Activated naive CD8-positive, alpha-beta T cell (primary cell): ENCODE measurements at regions not wholly inside any gene's neighbourhood (a gene's known extent, or its start where the extent isn't known, plus 50 kb on each side); places are given as distances from the start of the nearest gene placed in this dataset.

ENCODE experiments used
- H3K27ac Mint-ChIP-seq: one replicate; pipeline ENCODE4 v1.8.0; 2021; ENCODE audit warnings: mixed read lengths
- H3K27me3 Mint-ChIP-seq: one replicate; pipeline ENCODE4 v1.8.0; 2021; ENCODE audit warnings: mixed read lengths
- H3K36me3 Mint-ChIP-seq: one replicate; pipeline ENCODE4 v1.8.0; 2021; ENCODE audit warnings: mixed read lengths
- H3K4me1 Mint-ChIP-seq: one replicate; pipeline ENCODE4 v1.8.0; 2021; ENCODE audit warnings: low read depth, mixed read lengths
- H3K4me3 Mint-ChIP-seq: one replicate; pipeline ENCODE4 v1.8.0; 2021; ENCODE audit warnings: mild to moderate bottlenecking, mixed read lengths
- H3K9me3 Mint-ChIP-seq: one replicate; pipeline ENCODE4 v1.8.0; 2021; ENCODE audit warnings: low read depth, mixed read lengths

DNA sequence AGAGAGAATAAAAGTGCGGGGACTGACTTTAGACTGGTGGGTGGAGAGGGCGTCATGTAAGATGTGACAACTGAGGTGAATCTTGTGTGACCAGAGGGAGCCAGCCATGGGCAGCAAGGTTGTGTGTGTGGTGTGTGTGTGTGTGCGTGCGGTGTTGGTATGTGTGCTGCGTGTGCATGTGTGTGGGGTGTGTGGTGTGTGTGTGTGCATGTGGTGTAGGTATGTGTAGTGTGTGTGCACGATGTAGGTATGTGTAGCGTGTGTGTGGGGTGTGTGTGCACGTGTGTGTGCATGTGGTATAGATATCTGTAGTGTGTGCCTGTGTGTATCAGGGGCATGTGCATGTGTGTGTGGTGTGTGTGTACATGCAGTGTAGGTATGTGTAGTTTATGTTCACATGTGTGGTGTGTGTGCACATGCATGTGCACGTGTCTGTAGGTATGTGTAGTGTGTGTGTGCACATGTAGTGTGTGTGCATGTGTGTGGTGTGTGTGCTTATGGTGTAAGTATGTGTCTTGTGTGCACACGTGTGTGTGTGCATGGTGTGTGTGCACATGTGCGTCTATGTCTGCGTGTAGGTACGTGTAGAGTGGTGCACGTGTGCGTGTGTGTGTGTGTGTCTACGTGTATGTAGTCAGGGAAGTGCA, 312.3 kb upstream of the MKI67 start:
- Mint-ChIP-seq H3K4me3 (no peak overlapping the region), H3K27me3 (peaks cover 7% of the 10 kb centered on the region), H3K36me3 (no peaks in the 10 kb centered on the region), H3K4me1 (no peaks in the 10 kb centered on the region), H3K9me3 (no peaks in the 10 kb centered on the region), H3K27ac (no peak overlapping the region)

- no peak overlapping the region for H3K4me3 Mint-ChIP-seq
- peaks cover 4% of the 10 kb centered on the region for H3K27me3 Mint-ChIP-seq
- H3K27ac Mint-ChIP-seq, result no peak overlapping the region
- no peaks in the 10 kb centered on the region for H3K9me3 Mint-ChIP-seq
- H3K36me3 Mint-ChIP-seq, result no peaks in the 10 kb centered on the region
- H3K4me1 Mint-ChIP-seq, result no peaks in the 10 kb centered on the region
Observed at GRCh38 chr10:128440513-128441160, 314.4 kb upstream of the MKI67 start.

GRCh38 chr10:128443925-128444518, 317.8 kb upstream of the MKI67 start:
- no peaks in the 10 kb centered on the region for H3K4me1 Mint-ChIP-seq
- H3K36me3 Mint-ChIP-seq, result no peaks in the 10 kb centered on the region
- H3K4me3 Mint-ChIP-seq, result no peak overlapping the region
- no peaks in the 10 kb centered on the region for H3K9me3 Mint-ChIP-seq
- H3K27ac Mint-ChIP-seq, result no peak overlapping the region
- H3K27me3 Mint-ChIP-seq, result peaks cover 4% of the 10 kb centered on the region

GRCh38 chr10:128448796-128449195, 322.6 kb upstream of the MKI67 start:
- Mint-ChIP-seq H3K4me1 (no peaks in the 10 kb centered on the region), H3K9me3 (no peaks in the 10 kb centered on the region), H3K36me3 (no peaks in the 10 kb centered on the region), H3K27ac (no peak overlapping the region), H3K4me3 (no peak overlapping the region), H3K27me3 (no peaks in the 10 kb centered on the region)

- peaks cover 1% of the 10 kb centered on the region for H3K27me3 Mint-ChIP-seq
- no peaks in the 10 kb centered on the region for H3K9me3 Mint-ChIP-seq
- no peaks in the 10 kb centered on the region for H3K36me3 Mint-ChIP-seq
- no peak overlapping the region for H3K27ac Mint-ChIP-seq
- no peaks in the 10 kb centered on the region for H3K4me1 Mint-ChIP-seq
- no peak overlapping the region for H3K4me3 Mint-ChIP-seq
Observed at GRCh38 chr10:128451879-128452278, 325.7 kb upstream of the MKI67 start.

DNA sequence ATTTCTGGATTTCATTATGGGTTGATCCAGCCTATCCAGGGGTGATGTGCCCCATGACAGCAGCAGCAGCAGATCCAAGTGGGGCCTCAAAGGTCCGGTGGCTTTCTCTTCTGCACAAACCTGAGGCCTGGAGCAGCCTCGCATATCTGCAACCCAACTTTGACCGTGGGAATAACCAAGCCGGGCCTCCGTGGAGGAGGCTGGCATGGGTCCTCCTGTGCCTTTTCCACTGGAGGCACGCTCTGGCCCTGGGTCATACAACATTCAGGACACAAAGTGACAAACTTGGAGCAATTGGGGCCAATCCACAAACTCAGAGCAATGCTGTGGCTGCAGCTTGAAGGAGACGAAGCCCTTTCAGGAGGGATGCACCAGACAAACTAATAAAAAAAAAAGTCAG, 330.0 kb upstream of the MKI67 start:
- H3K4me3 Mint-ChIP-seq, result no peak overlapping the region
- H3K9me3 Mint-ChIP-seq, result no peaks in the 10 kb centered on the region
- H3K27ac Mint-ChIP-seq, result no peak overlapping the region
- no peaks in the 10 kb centered on the region for H3K4me1 Mint-ChIP-seq
- no peaks in the 10 kb centered on the region for H3K36me3 Mint-ChIP-seq
- peaks cover 1% of the 10 kb centered on the region for H3K27me3 Mint-ChIP-seq

GRCh38 chr10:128457136-128457535, 330.9 kb upstream of the MKI67 start:
- Mint-ChIP-seq H3K4me1 (no peaks in the 10 kb centered on the region), H3K36me3 (no peaks in the 10 kb centered on the region), H3K4me3 (no peak overlapping the region), H3K27me3 (peaks cover 1% of the 10 kb centered on the region), H3K9me3 (no peaks in the 10 kb centered on the region), H3K27ac (no peak overlapping the region)

GRCh38 chr10:128461991-128462390, 335.8 kb upstream of the MKI67 start:
- no peaks in the 10 kb centered on the region for H3K9me3 Mint-ChIP-seq
- H3K27me3 Mint-ChIP-seq, result peaks cover 2% of the 10 kb centered on the region
- H3K4me3 Mint-ChIP-seq, result no peak overlapping the region
- H3K27ac Mint-ChIP-seq, result no peak overlapping the region
- no peaks in the 10 kb centered on the region for H3K4me1 Mint-ChIP-seq
- H3K36me3 Mint-ChIP-seq, result no peaks in the 10 kb centered on the region

- no peaks in the 10 kb centered on the region for H3K9me3 Mint-ChIP-seq
- H3K27ac Mint-ChIP-seq, result no peak overlapping the region
- no peaks in the 10 kb centered on the region for H3K36me3 Mint-ChIP-seq
- peaks cover 2% of the 10 kb centered on the region for H3K27me3 Mint-ChIP-seq
- H3K4me3 Mint-ChIP-seq, result no peak overlapping the region
- H3K4me1 Mint-ChIP-seq, result no peaks in the 10 kb centered on the region
Observed at GRCh38 chr10:128462844-128463243, 336.6 kb upstream of the MKI67 start.

- Mint-ChIP-seq H3K27me3 (peaks cover 2% of the 10 kb centered on the region), H3K9me3 (no peaks in the 10 kb centered on the region), H3K27ac (no peak overlapping the region), H3K36me3 (no peaks in the 10 kb centered on the region), H3K4me3 (no peak overlapping the region), H3K4me1 (no peaks in the 10 kb centered on the region)
Observed at GRCh38 chr10:128463991-128464760, 338.0 kb upstream of the MKI67 start.

- Mint-ChIP-seq H3K27me3 (peaks cover 2% of the 10 kb centered on the region), H3K27ac (no peak overlapping the region), H3K9me3 (no peaks in the 10 kb centered on the region), H3K36me3 (no peaks in the 10 kb centered on the region), H3K4me1 (no peaks in the 10 kb centered on the region), H3K4me3 (no peak overlapping the region)
Observed at GRCh38 chr10:128465697-128466096, 339.5 kb upstream of the MKI67 start.

- H3K36me3 Mint-ChIP-seq, result no peaks in the 10 kb centered on the region
- peaks cover 2% of the 10 kb centered on the region for H3K27me3 Mint-ChIP-seq
- no peak overlapping the region for H3K4me3 Mint-ChIP-seq
- H3K27ac Mint-ChIP-seq, result no peak overlapping the region
- H3K4me1 Mint-ChIP-seq, result no peaks in the 10 kb centered on the region
- H3K9me3 Mint-ChIP-seq, result no peaks in the 10 kb centered on the region
Observed at GRCh38 chr10:128466831-128467371, 340.7 kb upstream of the MKI67 start.

DNA sequence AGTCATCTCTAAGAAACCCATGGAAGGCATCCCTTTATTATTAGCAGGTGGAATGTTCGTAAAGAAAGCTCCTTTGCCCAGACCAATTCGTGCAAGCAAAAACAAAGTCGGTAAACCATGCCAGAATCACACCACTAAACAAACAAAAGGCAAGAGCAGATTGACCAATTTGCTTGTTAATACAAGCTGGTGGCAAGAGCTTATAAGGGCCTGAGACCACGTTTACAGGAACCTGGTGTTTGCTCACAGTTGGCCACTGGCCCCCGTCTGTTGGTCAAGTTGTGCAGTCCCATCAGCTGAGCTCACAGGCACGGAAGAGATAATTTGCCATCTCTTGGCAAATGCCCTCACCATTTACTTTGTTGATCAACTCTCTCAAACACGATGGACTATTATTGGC, 342.2 kb upstream of the MKI67 start:
- no peaks in the 10 kb centered on the region for H3K4me1 Mint-ChIP-seq
- H3K4me3 Mint-ChIP-seq, result no peak overlapping the region
- H3K27ac Mint-ChIP-seq, result no peak overlapping the region
- no peaks in the 10 kb centered on the region for H3K9me3 Mint-ChIP-seq
- no peaks in the 10 kb centered on the region for H3K36me3 Mint-ChIP-seq
- peaks cover 2% of the 10 kb centered on the region for H3K27me3 Mint-ChIP-seq

DNA sequence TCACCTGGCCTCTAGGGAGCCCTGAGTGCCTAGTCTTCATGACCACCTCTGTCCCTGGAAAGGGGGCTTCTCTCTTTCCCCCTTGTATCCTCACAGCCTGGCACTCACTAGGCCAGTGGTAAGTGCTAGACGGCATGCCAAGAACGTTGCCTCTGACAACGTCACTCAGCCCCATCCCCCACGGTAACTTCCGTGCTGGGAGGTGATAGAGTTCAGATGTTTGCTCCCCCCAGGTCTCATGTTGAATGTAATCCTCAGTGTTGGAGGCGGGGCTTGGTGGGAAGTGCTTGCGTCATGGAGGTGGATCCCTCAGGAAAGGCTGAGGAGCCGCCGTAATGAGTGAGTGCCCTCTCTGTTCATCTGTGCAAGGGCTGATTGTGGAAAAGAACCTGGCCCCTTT, 343.3 kb upstream of the MKI67 start:
- Mint-ChIP-seq H3K27me3 (peaks cover 2% of the 10 kb centered on the region), H3K27ac (no peak overlapping the region), H3K4me3 (no peak overlapping the region), H3K4me1 (no peaks in the 10 kb centered on the region), H3K9me3 (no peaks in the 10 kb centered on the region), H3K36me3 (no peaks in the 10 kb centered on the region)
